22Rv1 (cell line): ENCODE measurements at regions not wholly inside any gene's neighbourhood (a gene's known extent, or its start where the extent isn't known, plus 50 kb on each side); places are given as distances from the start of the nearest gene placed in this dataset.

Source experiments
- ZFX ChIP-seq: fragments of 450-650 bp; IDR thresholded peaks from 2 replicates; pipeline ENCODE4 v1.6.1; 2017; ENCODE audit warnings: antibody characterized with exemption, borderline replicate concordance
- TF ChIP-seq, protein P1 (sequence below): fragments of 450-650 bp; IDR thresholded peaks from 2 replicates; pipeline ENCODE4 v1.5.1; 2017; ENCODE audit warnings: mild to moderate bottlenecking

DNA sequence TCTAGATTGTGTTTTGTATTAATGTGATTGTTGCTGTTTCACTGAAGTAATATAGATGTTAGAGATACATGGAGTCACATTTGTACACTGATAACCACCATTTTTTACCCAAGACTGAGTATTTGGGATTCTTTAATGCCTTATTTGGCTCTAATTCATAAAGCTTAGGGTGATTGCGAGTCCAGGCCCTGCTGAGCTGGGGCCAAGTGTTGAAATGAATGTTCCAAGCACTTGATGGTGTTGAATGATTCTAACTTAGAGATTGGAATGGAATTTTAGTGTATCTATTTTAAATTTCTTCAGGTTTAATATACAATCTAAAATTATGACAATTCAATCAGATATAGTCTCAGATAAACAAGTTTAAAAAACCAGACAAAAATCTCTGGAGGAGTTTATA lies 329.4 kb upstream of the SLC35B3 start:
- TF ChIP-seq, protein P1, sequence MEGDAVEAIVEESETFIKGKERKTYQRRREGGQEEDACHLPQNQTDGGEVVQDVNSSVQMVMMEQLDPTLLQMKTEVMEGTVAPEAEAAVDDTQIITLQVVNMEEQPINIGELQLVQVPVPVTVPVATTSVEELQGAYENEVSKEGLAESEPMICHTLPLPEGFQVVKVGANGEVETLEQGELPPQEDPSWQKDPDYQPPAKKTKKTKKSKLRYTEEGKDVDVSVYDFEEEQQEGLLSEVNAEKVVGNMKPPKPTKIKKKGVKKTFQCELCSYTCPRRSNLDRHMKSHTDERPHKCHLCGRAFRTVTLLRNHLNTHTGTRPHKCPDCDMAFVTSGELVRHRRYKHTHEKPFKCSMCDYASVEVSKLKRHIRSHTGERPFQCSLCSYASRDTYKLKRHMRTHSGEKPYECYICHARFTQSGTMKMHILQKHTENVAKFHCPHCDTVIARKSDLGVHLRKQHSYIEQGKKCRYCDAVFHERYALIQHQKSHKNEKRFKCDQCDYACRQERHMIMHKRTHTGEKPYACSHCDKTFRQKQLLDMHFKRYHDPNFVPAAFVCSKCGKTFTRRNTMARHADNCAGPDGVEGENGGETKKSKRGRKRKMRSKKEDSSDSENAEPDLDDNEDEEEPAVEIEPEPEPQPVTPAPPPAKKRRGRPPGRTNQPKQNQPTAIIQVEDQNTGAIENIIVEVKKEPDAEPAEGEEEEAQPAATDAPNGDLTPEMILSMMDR, result no peak
- TF ChIP-seq ZFX, result no peak
